GM12874 (cell line): ENCODE measurements at regions not wholly inside any gene's neighbourhood (a gene's known extent, or its start where the extent isn't known, plus 50 kb on each side); places are given as distances from the start of the nearest gene placed in this dataset.

Experiments
- CTCF ChIP-seq: IDR thresholded peaks from 2 replicates; pipeline ENCODE4 v1.5.1; 2011; ENCODE audit warnings: low read depth, mild to moderate bottlenecking, control low read depth, low read length, moderate library complexity; ENCODE audit not compliant: insufficient read depth

GRCh38 chr5:87924436-87924835, 344.2 kb downstream of the TMEM161B start:
- TF ChIP-seq CTCF = no peak

- no peak for TF ChIP-seq CTCF
Measured at GRCh38 chr5:87916320-87916719, 352.3 kb downstream of the TMEM161B start.

GRCh38 chr5:87912419-87912818, 356.2 kb downstream of the TMEM161B start:
- TF ChIP-seq CTCF = no peak

- no peak for TF ChIP-seq CTCF
Measured at GRCh38 chr5:87909382-87909781, 359.3 kb downstream of the TMEM161B start.

- no peak for TF ChIP-seq CTCF
Measured at GRCh38 chr5:87906962-87907361, 361.7 kb downstream of the TMEM161B start.

- no peak for TF ChIP-seq CTCF
Measured at GRCh38 chr5:87900419-87900818, 368.2 kb downstream of the TMEM161B start.

- no peak for TF ChIP-seq CTCF
Measured at GRCh38 chr5:87899721-87900131, 368.9 kb downstream of the TMEM161B start.

GRCh38 chr5:87899208-87899661, 369.4 kb downstream of the TMEM161B start:
- no peak for TF ChIP-seq CTCF
